Body of pancreas (tissue), 4 donors: ENCODE measurements at regions not wholly inside any gene's neighbourhood (a gene's known extent, or its start where the extent isn't known, plus 50 kb on each side); places are given as distances from the start of the nearest gene placed in this dataset.

Experiments used
- CTCF ChIP-seq, 7 experiments: fragments of 450-650 bp in 4 of 7; fragments of 200-600 bp in 3 of 7; sonication (generic) in 3 of 7; IDR thresholded peaks; one replicate each; pipeline ENCODE4 v1.5.1; 2016 to 2019; ENCODE audit warnings: antibody characterized with exemption in 7 of 7
- POLR2A ChIP-seq, 3 donors: fragments of 450-650 bp; IDR thresholded peaks; one replicate each; pipeline ENCODE4 v1.6.1; 2016; ENCODE audit warnings: antibody characterized with exemption in 3 of 3, mild to moderate bottlenecking in 2 of 3

GRCh38 chr2:104434318-104434792, 419.6 kb upstream of the POU3F3 start:
- TF ChIP-seq CTCF (IDR thresholded peaks at IDR 0.05) (peak in 2 of 7 experiments; percentile 10 to 39), POLR2A (IDR thresholded peaks at IDR 0.05) (no peak)
